MM.1S (cell line): ENCODE measurements at regions not wholly inside any gene's neighbourhood (a gene's known extent, or its start where the extent isn't known, plus 50 kb on each side); places are given as distances from the start of the nearest gene placed in this dataset.

Experiments used
- DNase-seq: peaks from one replicate; pipeline ENCODE4 v3.0.0-alpha.2; 2015
- H2AFZ ChIP-seq: fragments of 300-600 bp; sonication (generic); 2 replicates; pipeline ENCODE4 v1.6.0; 2016; ENCODE audit warnings: antibody characterized with exemption, low read length
- H3F3A ChIP-seq: fragments of 300-600 bp; sonication (generic); 2 replicates; pipeline ENCODE4 v1.6.1; 2016; ENCODE audit warnings: mild to moderate bottlenecking, antibody characterized with exemption, low read length, moderate library complexity, mixed read lengths; ENCODE audit not compliant: insufficient read depth
- H3K27ac ChIP-seq: fragments of 300-600 bp; sonication (generic); 2 replicates; pipeline ENCODE4 v1.5.1; 2016; ENCODE audit warnings: mild to moderate bottlenecking, low read length
- H3K27me3 ChIP-seq: fragments of 300-600 bp; sonication (generic); replicated peaks from 2 replicates; pipeline ENCODE4 v1.6.0; 2016; ENCODE audit warnings: low read length; ENCODE audit not compliant: insufficient read depth
- H3K36me3 ChIP-seq: fragments of 300-600 bp; sonication (generic); replicated peaks from 2 replicates; pipeline ENCODE4 v1.6.1; 2016; ENCODE audit warnings: mild to moderate bottlenecking, low read length, mixed read lengths; ENCODE audit not compliant: insufficient read depth
- H3K4me1 ChIP-seq: fragments of 300-600 bp; sonication (generic); 2 replicates; pipeline ENCODE4 v1.6.1; 2016; ENCODE audit warnings: low read length, mixed read lengths
- H3K4me2 ChIP-seq: fragments of 300-600 bp; sonication (generic); 2 replicates; pipeline ENCODE4 v1.6.0; 2016; ENCODE audit warnings: low read depth, low read length
- H3K4me3 ChIP-seq: fragments of 300-600 bp; sonication (generic); 2 replicates; pipeline ENCODE4 v1.5.1; 2016; ENCODE audit warnings: low read length, mixed read lengths
- H3K79me2 ChIP-seq: fragments of 300-600 bp; sonication (generic); 2 replicates; pipeline ENCODE4 v1.6.1; 2016; ENCODE audit warnings: mixed run types, low read length, mixed read lengths
- H3K9ac ChIP-seq: fragments of 300-600 bp; sonication (generic); 2 replicates; pipeline ENCODE4 v1.6.1; 2016; ENCODE audit warnings: low read length, mixed read lengths
- H3K9me2 ChIP-seq: fragments of 300-600 bp; sonication (generic); replicated peaks from 2 replicates; pipeline ENCODE4 v1.6.1; 2016; ENCODE audit warnings: mild to moderate bottlenecking, low read length, mixed read lengths; ENCODE audit not compliant: insufficient read depth
- H3K9me3 ChIP-seq: fragments of 300-600 bp; sonication (generic); replicated peaks from 2 replicates; pipeline ENCODE4 v1.6.1; 2016; ENCODE audit warnings: mild to moderate bottlenecking, low read length, mixed read lengths; ENCODE audit not compliant: insufficient read depth
- H4K20me1 ChIP-seq: fragments of 300-600 bp; sonication (generic); 2 replicates; pipeline ENCODE4 v1.6.1; 2016; ENCODE audit warnings: mild to moderate bottlenecking, low read length, moderate library complexity, mixed read lengths; ENCODE audit not compliant: insufficient read depth
- CTCF ChIP-seq: fragments of 300-600 bp; sonication (generic); IDR thresholded peaks from 2 replicates; pipeline ENCODE4 v1.5.1; 2016; ENCODE audit warnings: antibody characterized with exemption, low read length, mixed read lengths
- EZH2 ChIP-seq: fragments of 300-600 bp; sonication (generic); optimal IDR thresholded peaks from 2 replicates; pipeline ENCODE3; 2017; ENCODE audit warnings: low read depth, mild to moderate bottlenecking, antibody characterized with exemption, low read length, mixed read lengths
- EZH2phosphoT487 ChIP-seq: fragments of 300-600 bp; sonication (generic); IDR thresholded peaks from 2 replicates; pipeline ENCODE4 v1.6.1; 2018; ENCODE audit warnings: antibody characterized with exemption, low read length

GRCh38 chr6:54533567-54533966 is 225.3 kb downstream of the TINAG start:
- TF ChIP-seq CTCF (no peak), EZH2phosphoT487 (no peak), EZH2 (no peak)
- no peak overlapping the region for H2AFZ ChIP-seq

GRCh38 chr6:54535568-54535967 is 227.3 kb downstream of the TINAG start:
- Histone ChIP-seq H3K9me2 (no peaks in the 10 kb centered on the region), H4K20me1 (no peaks in the 10 kb centered on the region), H3K4me2 (no peak overlapping the region), H3K9me3 (no peaks in the 10 kb centered on the region), H3K4me1 (no peaks in the 10 kb centered on the region), H3K4me3 (no peak overlapping the region), H3K79me2 (no peaks in the 10 kb centered on the region), H3K27ac (no peak overlapping the region), H3K27me3 (no peaks in the 10 kb centered on the region), H2AFZ (no peak overlapping the region), H3K36me3 (no peaks in the 10 kb centered on the region), H3K9ac (no peak overlapping the region), H3F3A (no peaks in the 10 kb centered on the region)
- no peak for DNase-seq
- TF ChIP-seq EZH2phosphoT487 (no peak), CTCF (no peak), EZH2 (no peak)

More at GRCh38 chr6:54533567-54533966, 225.3 kb downstream of the TINAG start:
- H3K79me2 ChIP-seq = no peaks in the 10 kb centered on the region
- H3K27me3 ChIP-seq = no peaks in the 10 kb centered on the region
- H3K27ac ChIP-seq = no peak overlapping the region
- no peaks in the 10 kb centered on the region for H3K9me2 ChIP-seq
- DNase-seq = no peak
- no peaks in the 10 kb centered on the region for H3K9me3 ChIP-seq
- no peaks in the 10 kb centered on the region for H3K4me1 ChIP-seq
- no peak overlapping the region for H3K9ac ChIP-seq
- H3K4me2 ChIP-seq = no peak overlapping the region
- no peaks in the 10 kb centered on the region for H4K20me1 ChIP-seq
- H3K4me3 ChIP-seq = no peak overlapping the region
- H3F3A ChIP-seq = no peaks in the 10 kb centered on the region
- no peaks in the 10 kb centered on the region for H3K36me3 ChIP-seq

- Histone ChIP-seq H3K9me3 (no peaks in the 10 kb centered on the region), H3F3A (no peaks in the 10 kb centered on the region), H3K4me1 (no peaks in the 10 kb centered on the region), H3K9ac (no peak overlapping the region), H3K4me2 (no peak overlapping the region), H3K27me3 (no peaks in the 10 kb centered on the region), H3K36me3 (no peaks in the 10 kb centered on the region), H4K20me1 (no peaks in the 10 kb centered on the region), H3K27ac (no peak overlapping the region), H3K4me3 (no peak overlapping the region), H2AFZ (no peak overlapping the region), H3K9me2 (no peaks in the 10 kb centered on the region), H3K79me2 (no peaks in the 10 kb centered on the region)
- DNase-seq = no peak
- no peak for TF ChIP-seq EZH2
- TF ChIP-seq EZH2phosphoT487 = no peak
- no peak for TF ChIP-seq CTCF
Measured at GRCh38 chr6:54541541-54541940, 233.3 kb downstream of the TINAG start.
